PC-3 (cell line): ENCODE measurements at regions not wholly inside any gene's neighbourhood (a gene's known extent, or its start where the extent isn't known, plus 50 kb on each side); places are given as distances from the start of the nearest gene placed in this dataset.
A peak's percentile ranks its signal among the peaks of the same experiment; 100 is the strongest.

Experiments used
- ATAC-seq: fragments of 200-7000 bp; cut with Tn5 transposase; 2 replicates; pipeline ENCODE4 v1.9.1; 2020; ENCODE audit warnings: mild to moderate bottlenecking, moderate library complexity
- BruUV-seq: library from RNA; stranded (reverse); fragments of 400-500 nt; replicated peaks from 2 replicates; lab custom pipeline; 2021; lab: Mats Ljungman, UMichigan
- CTCF ChIA-PET: fragments of 300-600 bp; sonication (Branson Sonifier 250); formaldehyde crosslinking; loops from one replicate; lab custom pipeline; 2022; ENCODE audit warnings: antibody characterized with exemption; lab: Charles Lee
- POLR2A ChIA-PET: fragments of 300-600 bp; sonication (Branson Sonifier 250); formaldehyde crosslinking; loops from one replicate; lab custom pipeline; 2022; ENCODE audit warnings: antibody characterized with exemption; ENCODE audit not compliant: unreplicated experiment; lab: Charles Lee
- DNase-seq: peaks from one replicate; pipeline ENCODE4 v3.0.0-alpha.2; 2015
- H2AFZ ChIP-seq: fragments of 300-600 bp; sonication (generic); 2 replicates; pipeline ENCODE4 v1.6.0; 2016; ENCODE audit warnings: antibody characterized with exemption, low read length
- H3F3A ChIP-seq: fragments of 300-600 bp; sonication (generic); one replicate; pipeline ENCODE4 v1.6.0; 2017; ENCODE audit warnings: antibody characterized with exemption, low read length, control low read depth, mild to moderate bottlenecking; ENCODE audit not compliant: unreplicated experiment
- H3K27ac ChIP-seq: fragments of 300-600 bp; sonication (generic); 2 replicates; pipeline ENCODE4 v1.5.1; 2016; ENCODE audit warnings: mild to moderate bottlenecking, low read length
- H3K27me3 ChIP-seq: fragments of 300-600 bp; sonication (generic); 2 replicates; pipeline ENCODE4 v1.6.1; 2016; ENCODE audit warnings: low read length, mixed read lengths
- H3K36me3 ChIP-seq: fragments of 300-600 bp; sonication (generic); 2 replicates; pipeline ENCODE4 v1.6.1; 2016; ENCODE audit warnings: low read depth, mixed run types, low read length, mixed read lengths
- H3K4me1 ChIP-seq: fragments of 300-600 bp; sonication (generic); 2 replicates; pipeline ENCODE4 v1.5.1; 2016; ENCODE audit warnings: low read length; ENCODE audit not compliant: insufficient read depth
- H3K4me2 ChIP-seq: fragments of 300-600 bp; sonication (generic); 2 replicates; pipeline ENCODE4 v1.6.0; 2016; ENCODE audit warnings: low read length
- H3K4me3 ChIP-seq: fragments of 300-600 bp; sonication (generic); 2 replicates; pipeline ENCODE4 v1.5.1; 2016; ENCODE audit warnings: mild to moderate bottlenecking, low read length, mixed read lengths
- H3K79me2 ChIP-seq: fragments of 300-600 bp; sonication (generic); 2 replicates; pipeline ENCODE4 v1.6.1; 2017; ENCODE audit warnings: low read length, mixed read lengths
- H3K9ac ChIP-seq: fragments of 300-600 bp; sonication (generic); 2 replicates; pipeline ENCODE4 v1.6.0; 2016; ENCODE audit warnings: mild to moderate bottlenecking, low read length
- H3K9me2 ChIP-seq: fragments of 300-600 bp; sonication (generic); replicated peaks from 2 replicates; pipeline ENCODE4 v1.6.1; 2016; ENCODE audit warnings: mixed run types, low read length, mixed read lengths
- H3K9me3 ChIP-seq: fragments of 300-600 bp; sonication (generic); 2 replicates; pipeline ENCODE4 v1.6.1; 2016; ENCODE audit warnings: low read length, mixed read lengths
- H4K20me1 ChIP-seq: fragments of 300-600 bp; sonication (generic); 2 replicates; pipeline ENCODE4 v1.6.1; 2016; ENCODE audit warnings: low read length, mixed read lengths
- CTCF ChIP-seq: fragments of 300-600 bp; sonication (generic); conservative IDR thresholded peaks from 2 replicates; pipeline ENCODE4 v1.5.1; 2017; ENCODE audit warnings: antibody characterized with exemption, low read depth, mild to moderate bottlenecking, low read length
- EZH2 ChIP-seq: fragments of 300-600 bp; sonication (generic); IDR thresholded peaks from one replicate; pipeline ENCODE4 v1.6.1; 2017; ENCODE audit warnings: antibody characterized with exemption, mild to moderate bottlenecking, low read length; ENCODE audit not compliant: unreplicated experiment
- EZH2phosphoT487 ChIP-seq: fragments of 300-600 bp; sonication (generic); IDR thresholded peaks from 2 replicates; pipeline ENCODE4 v1.6.1; 2018; ENCODE audit warnings: mild to moderate bottlenecking, antibody characterized with exemption, low read length, borderline replicate concordance
- intact Hi-C: fragments of 100-400 bp; cut with micrococcal nuclease; formaldehyde crosslinking; loops from 2 replicates; pipeline ENCODE4 v1.9.0; 2023

- CTCF ChIA-PET, result no interaction called here
- H3F3A ChIP-seq, result no peaks in the 10 kb centered on the region
- no peaks in the 10 kb centered on the region for H3K27me3 ChIP-seq
- no peak overlapping the region for H3K27ac ChIP-seq
- peaks cover 29% of the 10 kb centered on the region for H3K4me1 ChIP-seq
- no peaks in the 10 kb centered on the region for H3K36me3 ChIP-seq
- H2AFZ ChIP-seq, result no peak overlapping the region
- no peak for ATAC-seq
- intact Hi-C loops, result no loop called here
- no TSS peak for BruUV-seq
- H3K9ac ChIP-seq, result no peak overlapping the region
- H3K4me3 ChIP-seq, result no peak overlapping the region
- H3K4me2 ChIP-seq, result no peak overlapping the region
- POLR2A ChIA-PET, result no interaction called here
- no peak for DNase-seq
- H3K79me2 ChIP-seq, result no peaks in the 10 kb centered on the region
- H3K9me3 ChIP-seq, result no peaks in the 10 kb centered on the region
- H3K9me2 ChIP-seq, result no peaks in the 10 kb centered on the region; the same call in 1 of the 2 replicates
- no peaks in the 10 kb centered on the region for H4K20me1 ChIP-seq
- TF ChIP-seq CTCF (no peak), EZH2 (no peak), EZH2phosphoT487 (no peak)
Measured at GRCh38 chr1:209326831-209327230, 256.7 kb upstream of the CAMK1G start.

GRCh38 chr1:209328196-209328595 is 255.3 kb upstream of the CAMK1G start:
- Histone ChIP-seq H2AFZ (no peak overlapping the region), H3K79me2 (no peaks in the 10 kb centered on the region), H3K4me3 (no peak overlapping the region), H3K27ac (no peak overlapping the region), H3K9me3 (no peaks in the 10 kb centered on the region), H3K27me3 (no peaks in the 10 kb centered on the region), H3K9ac (no peak overlapping the region), H3K36me3 (no peaks in the 10 kb centered on the region), H3K4me2 (no peak overlapping the region), H3F3A (no peaks in the 10 kb centered on the region), H3K4me1 (peaks cover 28% of the 10 kb centered on the region), H3K9me2 (no peaks in the 10 kb centered on the region; the same call in 1 of the 2 replicates), H4K20me1 (no peaks in the 10 kb centered on the region)
- TF ChIP-seq CTCF (no peak), EZH2phosphoT487 (no peak), EZH2 (no peak)
- DNase-seq (no peak), ATAC-seq (no peak)
- ChIA-PET CTCF (no interaction called here), POLR2A (no interaction called here)
- intact Hi-C loops, result no loop called here
- BruUV-seq, result no TSS peak

- H2AFZ ChIP-seq, result no peak overlapping the region
- 0 out of 2 replicates have a peak, but pooled peaks cover 5% of the 10 kb centered on the region for H3K9me2 ChIP-seq
- BruUV-seq, result no TSS peak
- no peaks in the 10 kb centered on the region for H4K20me1 ChIP-seq
- intact Hi-C loops, result no loop called here
- no peaks in the 10 kb centered on the region for H3F3A ChIP-seq
- TF ChIP-seq CTCF (peak; percentile 94), EZH2phosphoT487 (no peak)
- H3K79me2 ChIP-seq, result no peaks in the 10 kb centered on the region
- no peak overlapping the region for H3K27ac ChIP-seq
- CTCF ChIA-PET, result no interaction called here
- H3K4me3 ChIP-seq, result no peak overlapping the region
- no peaks in the 10 kb centered on the region for H3K36me3 ChIP-seq
- ATAC-seq (peak; percentile 94), DNase-seq (peak; percentile 61)
- no peaks in the 10 kb centered on the region for H3K27me3 ChIP-seq
- H3K4me1 ChIP-seq, result peaks cover 4% of the 10 kb centered on the region; the same call in 1 of the 2 replicates
- POLR2A ChIA-PET, result no interaction called here
- no peaks in the 10 kb centered on the region for H3K9me3 ChIP-seq
- H3K4me2 ChIP-seq, result no peak overlapping the region
- H3K9ac ChIP-seq, result no peak overlapping the region
Measured at GRCh38 chr1:209335178-209335577, 248.3 kb upstream of the CAMK1G start.
